DOHH2 (cell line): ENCODE measurements at regions not wholly inside any gene's neighbourhood (a gene's known extent, or its start where the extent isn't known, plus 50 kb on each side); places are given as distances from the start of the nearest gene placed in this dataset.
"Not testable (repeated sequence)": the region's sequence is repeated elsewhere in the genome, so short reads cannot be mapped to it uniquely, and the experiment has no call there.

ENCODE experiments used
- H3F3A ChIP-seq: fragments of 200-600 bp; sonication (generic), shearing (Covaris generic); 2 replicates; pipeline ENCODE4 v1.6.0; 2016; ENCODE audit warnings: antibody characterized with exemption, mild to moderate bottlenecking; ENCODE audit not compliant: control insufficient read depth, insufficient read depth
- H3K27ac ChIP-seq: fragments of 200-600 bp; sonication (generic); 2 replicates; pipeline ENCODE4 v1.5.1; 2014; ENCODE audit warnings: low read depth, mild to moderate bottlenecking, low read length, moderate library complexity
- H3K27me3 ChIP-seq: fragments of 200-600 bp; sonication (generic); 2 replicates; pipeline ENCODE4 v1.6.1; 2014; ENCODE audit warnings: mild to moderate bottlenecking, low read length, mixed read lengths; ENCODE audit not compliant: control insufficient read depth
- H3K36me3 ChIP-seq: fragments of 200-600 bp; sonication (generic); 2 replicates; pipeline ENCODE4 v1.6.1; 2014; ENCODE audit warnings: mild to moderate bottlenecking, low read length, moderate library complexity, mixed read lengths; ENCODE audit not compliant: control insufficient read depth
- H3K4me1 ChIP-seq: fragments of 200-600 bp; sonication (generic); 2 replicates; pipeline ENCODE4 v1.6.1; 2014; ENCODE audit warnings: mild to moderate bottlenecking, low read length, mixed read lengths; ENCODE audit not compliant: control insufficient read depth
- H3K4me2 ChIP-seq: fragments of 200-600 bp; sonication (generic); 2 replicates; pipeline ENCODE4 v1.6.0; 2014; ENCODE audit warnings: mild to moderate bottlenecking, low read length, moderate library complexity
- H3K4me3 ChIP-seq: fragments of 200-600 bp; sonication (generic); 2 replicates; pipeline ENCODE4 v1.5.1; 2014; ENCODE audit warnings: mild to moderate bottlenecking, low read length, mixed read lengths
- H3K79me2 ChIP-seq: fragments of 200-600 bp; sonication (generic); 2 replicates; pipeline ENCODE4 v1.6.1; 2014; ENCODE audit warnings: mild to moderate bottlenecking, low read length, mixed read lengths; ENCODE audit not compliant: control insufficient read depth
- H3K9me2 ChIP-seq: fragments of 200-600 bp; sonication (generic); replicated peaks from 2 replicates; pipeline ENCODE4 v1.6.1; 2014; ENCODE audit warnings: mild to moderate bottlenecking, low read length, mixed read lengths; ENCODE audit not compliant: control insufficient read depth
- H3K9me3 ChIP-seq: fragments of 200-600 bp; sonication (generic); 2 replicates; pipeline ENCODE4 v1.6.1; 2014; ENCODE audit warnings: antibody characterized with exemption, low read length, mixed read lengths; ENCODE audit not compliant: control insufficient read depth, insufficient read depth
- H4K20me1 ChIP-seq: fragments of 200-600 bp; sonication (generic); 2 replicates; pipeline ENCODE4 v1.6.0; 2014; ENCODE audit warnings: low read depth, mild to moderate bottlenecking, antibody characterized with exemption, low read length, moderate library complexity; ENCODE audit not compliant: control insufficient read depth, insufficient read depth
- CTCF ChIP-seq: fragments of 200-600 bp; sonication (generic); IDR thresholded peaks from one replicate; pipeline ENCODE4 v1.5.1; 2014; ENCODE audit warnings: antibody characterized with exemption, mild to moderate bottlenecking, low read depth, low read length; ENCODE audit not compliant: poor library complexity, severe bottlenecking
- EZH2phosphoT487 ChIP-seq: fragments of 200-600 bp; sonication (generic); IDR thresholded peaks from 2 replicates; pipeline ENCODE4 v1.6.1; 2017; ENCODE audit warnings: borderline replicate concordance, mild to moderate bottlenecking, antibody characterized with exemption, low read length, moderate library complexity, mixed read lengths

- H3K9me2 ChIP-seq = no peaks in the 10 kb centered on the region
- H3K27me3 ChIP-seq = no peaks in the 10 kb centered on the region
- 0 out of 2 replicates have a peak, but pooled peaks cover under 1% of the 10 kb centered on the region for H3K4me1 ChIP-seq
- H3K4me2 ChIP-seq = no peak overlapping the region
- peaks cover 22% of the 10 kb centered on the region for H3K9me3 ChIP-seq
- no peaks in the 10 kb centered on the region for H3K79me2 ChIP-seq
- H3K36me3 ChIP-seq = 0 out of 2 replicates have a peak, but pooled peaks cover 2% of the 10 kb centered on the region
- no peak overlapping the region for H3K27ac ChIP-seq
- no peaks in the 10 kb centered on the region for H3F3A ChIP-seq
- no peaks in the 10 kb centered on the region for H4K20me1 ChIP-seq
- no peak overlapping the region for H3K4me3 ChIP-seq
- no peak for TF ChIP-seq CTCF
- TF ChIP-seq EZH2phosphoT487 = no peak
Observed at GRCh38 chr12:92393504-92393903, 247.9 kb upstream of the BTG1 start.

DNA sequence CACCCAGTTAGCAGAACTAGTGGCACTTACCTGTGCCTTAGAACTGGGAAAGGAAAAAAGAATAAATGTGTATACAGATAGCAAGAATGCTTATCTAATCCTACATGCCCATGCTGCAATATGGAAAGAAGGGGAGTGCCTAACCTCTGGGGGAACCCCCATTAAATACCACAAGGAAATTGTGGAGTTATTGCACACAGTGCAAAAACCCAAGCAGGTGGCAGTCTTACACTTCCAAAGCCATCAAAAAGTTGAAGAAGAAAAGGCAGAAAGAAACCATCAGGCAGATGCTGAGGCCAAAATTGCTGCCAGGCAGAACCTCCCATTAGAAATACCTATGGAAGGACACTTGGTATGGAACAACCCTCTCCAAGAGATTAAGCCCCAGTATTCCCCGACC lies 246.1 kb upstream of the BTG1 start:
- H3K4me1 ChIP-seq, H3K27ac ChIP-seq, H3K9me2 ChIP-seq, H3K4me2 ChIP-seq, H3K4me3 ChIP-seq, H3F3A ChIP-seq, H3K27me3 ChIP-seq, H4K20me1 ChIP-seq, H3K79me2 ChIP-seq, H3K36me3 ChIP-seq: not testable (repeated sequence)
- peaks cover 22% of the 10 kb centered on the region for H3K9me3 ChIP-seq

DNA sequence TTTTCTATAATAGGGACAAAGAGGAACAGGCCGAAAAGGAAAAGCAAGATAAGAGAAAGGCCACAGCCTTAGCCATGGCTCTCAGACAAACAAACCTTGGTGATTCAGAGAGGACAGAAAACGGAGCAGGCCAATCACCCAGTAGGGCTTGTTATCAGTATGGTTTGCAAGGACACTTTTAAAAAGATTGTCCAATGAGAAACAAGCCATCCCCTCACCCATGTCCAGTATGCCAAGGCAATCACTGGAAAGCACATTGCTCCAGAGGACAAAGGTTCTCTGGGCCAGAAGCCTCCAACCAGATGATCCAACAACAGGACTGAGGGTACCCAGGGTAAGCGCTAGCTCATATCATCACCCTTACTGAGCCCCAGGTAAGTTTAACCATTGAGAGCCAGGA lies 243.8 kb upstream of the BTG1 start:
- Histone ChIP-seq H3K27ac (no peak overlapping the region), H3K9me3 (peaks cover 17% of the 10 kb centered on the region), H3K4me2 (no peak overlapping the region), H3K9me2 (no peaks in the 10 kb centered on the region), H3K27me3 (no peaks in the 10 kb centered on the region), H3K4me1 (peaks cover 5% of the 10 kb centered on the region), H4K20me1 (no peaks in the 10 kb centered on the region), H3K36me3 (0 out of 2 replicates have a peak, but pooled peaks cover 2% of the 10 kb centered on the region), H3K79me2 (no peaks in the 10 kb centered on the region), H3K4me3 (no peak overlapping the region), H3F3A (no peaks in the 10 kb centered on the region)
- TF ChIP-seq EZH2phosphoT487 = no peak
- no peak for TF ChIP-seq CTCF

GRCh38 chr12:92385296-92385695 lies 239.7 kb upstream of the BTG1 start:
- Histone ChIP-seq H3K4me2 (no peak overlapping the region), H3F3A (no peaks in the 10 kb centered on the region), H3K27ac (no peak overlapping the region), H3K4me3 (no peak overlapping the region), H3K36me3 (no peaks in the 10 kb centered on the region), H3K4me1 (peaks cover 5% of the 10 kb centered on the region), H4K20me1 (no peaks in the 10 kb centered on the region), H3K27me3 (no peaks in the 10 kb centered on the region), H3K9me2 (no peaks in the 10 kb centered on the region), H3K9me3 (no peaks in the 10 kb centered on the region), H3K79me2 (no peaks in the 10 kb centered on the region)
- TF ChIP-seq CTCF = no peak
- no peak for TF ChIP-seq EZH2phosphoT487
